ENCODE measurements at regions not wholly inside any gene's neighbourhood (a gene's known extent, or its start where the extent isn't known, plus 50 kb on each side); places are given as distances from the start of the nearest gene placed in this dataset.

DNA sequence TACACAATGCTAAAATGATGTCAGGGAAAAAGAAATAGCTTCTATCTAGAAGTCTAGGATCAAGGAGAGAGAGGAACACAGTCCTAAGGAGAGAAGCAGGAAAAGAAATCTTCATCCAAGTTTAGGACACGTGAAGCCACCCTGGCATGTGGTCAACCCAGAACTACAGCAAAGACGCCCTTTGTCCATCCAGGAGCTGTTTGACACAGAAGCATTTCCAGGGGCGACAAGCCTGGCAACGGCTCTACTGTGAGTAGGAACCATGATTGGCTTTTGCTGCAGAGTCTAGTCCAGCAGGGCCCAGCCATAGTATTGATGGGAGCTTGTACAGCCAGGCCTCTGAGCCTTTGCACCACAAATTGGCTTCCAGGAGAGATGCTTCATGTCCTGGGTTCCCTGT is 185.4 kb upstream of the RPL38 start:
- H3K4me2 ChIP-seq (ENCODE audit: insufficient read depth, low read length) = no peak overlapping the region
- in situ Hi-C loops (cut with MboI) (no loop called here), intact Hi-C loops (cut with micrococcal nuclease) (no loop called here)
- no peak overlapping the region for H3K4me3 ChIP-seq
- H3K27me3 ChIP-seq (ENCODE audit: control insufficient read depth in 2 of 2, insufficient read depth in 2 of 2, low read length in 2 of 2) = peaks cover 6 to 31% of the 10 kb centered on the region in 2 experiments
- no peak overlapping the region for H2AFZ ChIP-seq (ENCODE audit: low read depth, low read length)
- peaks cover 3% of the 10 kb centered on the region for H3K9me1 ChIP-seq (ENCODE audit: control insufficient read depth, insufficient read depth, low read length)
- H3K4me1 ChIP-seq (replicated peaks in 1 of 2; ENCODE audit: control insufficient read depth in 2 of 2, insufficient read depth in 2 of 2, low read length in 2 of 2) = no peaks in the 10 kb centered on the region
- POLR2A ChIA-PET = interaction anchor here (0.7 to 0.8 kb wide), 2 partner anchors 13 to 14 kb away, joined by 3 to 4 read pairs; no protein-coding TSS in a partner anchor
- H3K9ac ChIP-seq (ENCODE audit: insufficient read depth in 1 of 2, low read depth in 2 of 2, low read length in 2 of 2) = no peak overlapping the region
- DNase-seq (ENCODE audit: extremely low read depth in 1 of 4, low spot score in 3 of 4) (no peak), FAIRE-seq (no peak), ATAC-seq (no peak)
- H3K9me3 ChIP-seq (replicated peaks; ENCODE audit: control insufficient read depth, insufficient read depth, low read depth, low read length) = no peaks in the 10 kb centered on the region
- CTCF ChIA-PET (ENCODE audit: low intra/inter-chr PET ratio) = no interaction called here
- BruUV-seq (replicated peaks) = no TSS peak
- no peak for TF ChIP-seq EP300 (IDR thresholded peaks at IDR 0.05; ENCODE audit: low read length)
- no peak for TF ChIP-seq E2F1 (CRISPR knock-in tag; IDR thresholded peaks at IDR 0.05)
- no peak for TF ChIP-seq ZKSCAN8 (CRISPR knock-in tag; IDR thresholded peaks at IDR 0.05)
- TF ChIP-seq, protein P1, sequence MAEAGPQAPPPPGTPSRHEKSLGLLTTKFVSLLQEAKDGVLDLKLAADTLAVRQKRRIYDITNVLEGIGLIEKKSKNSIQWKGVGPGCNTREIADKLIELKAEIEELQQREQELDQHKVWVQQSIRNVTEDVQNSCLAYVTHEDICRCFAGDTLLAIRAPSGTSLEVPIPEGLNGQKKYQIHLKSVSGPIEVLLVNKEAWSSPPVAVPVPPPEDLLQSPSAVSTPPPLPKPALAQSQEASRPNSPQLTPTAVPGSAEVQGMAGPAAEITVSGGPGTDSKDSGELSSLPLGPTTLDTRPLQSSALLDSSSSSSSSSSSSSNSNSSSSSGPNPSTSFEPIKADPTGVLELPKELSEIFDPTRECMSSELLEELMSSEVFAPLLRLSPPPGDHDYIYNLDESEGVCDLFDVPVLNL (CRISPR knock-in tag; IDR thresholded peaks at IDR 0.05; ENCODE audit: low read depth) = no peak
- no peak for TF ChIP-seq ZNF175 (CRISPR knock-in tag; IDR thresholded peaks at IDR 0.05; ENCODE audit: low read depth)
- TF ChIP-seq FOXO4 (CRISPR knock-in tag; IDR thresholded peaks at IDR 0.05) = no peak
- TF ChIP-seq TAF7 (tag; IDR thresholded peaks at IDR 0.05) = no peak
- no peak for TF ChIP-seq ZNF23 (CRISPR knock-in tag; IDR thresholded peaks at IDR 0.05)
- no peak for TF ChIP-seq NFRKB (IDR thresholded peaks at IDR 0.05; ENCODE audit: low read depth)
- no peak for TF ChIP-seq ZBTB1 (CRISPR knock-in tag; IDR thresholded peaks at IDR 0.05; ENCODE audit: borderline replicate concordance, low read depth)
- TF ChIP-seq CC2D1A (IDR thresholded peaks at IDR 0.05) = no peak
- no peak for TF ChIP-seq JUN (IDR thresholded peaks at IDR 0.05; ENCODE audit: borderline replicate concordance, low read depth, low read length)
- no peak for TF ChIP-seq JUN (CRISPR knock-in tag; IDR thresholded peaks at IDR 0.05; ENCODE audit: borderline replicate concordance)
- no peak for TF ChIP-seq PURB (CRISPR knock-in tag; IDR thresholded peaks at IDR 0.05; ENCODE audit: low read depth)
- TF ChIP-seq, protein P2, sequence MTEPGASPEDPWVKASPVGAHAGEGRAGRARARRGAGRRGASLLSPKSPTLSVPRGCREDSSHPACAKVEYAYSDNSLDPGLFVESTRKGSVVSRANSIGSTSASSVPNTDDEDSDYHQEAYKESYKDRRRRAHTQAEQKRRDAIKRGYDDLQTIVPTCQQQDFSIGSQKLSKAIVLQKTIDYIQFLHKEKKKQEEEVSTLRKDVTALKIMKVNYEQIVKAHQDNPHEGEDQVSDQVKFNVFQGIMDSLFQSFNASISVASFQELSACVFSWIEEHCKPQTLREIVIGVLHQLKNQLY (CRISPR knock-in tag; conservative IDR thresholded peaks at IDR 0.05) = no peak
- TF ChIP-seq NONO (IDR thresholded peaks at IDR 0.05; ENCODE audit: low read depth in 2 of 2, low read length in 1 of 2) = no peak
- TF ChIP-seq XRCC4 (IDR thresholded peaks at IDR 0.05; ENCODE audit: extremely low read depth, insufficient read depth, insufficient read length) = no peak
- no peak for TF ChIP-seq TARDBP (IDR thresholded peaks at IDR 0.05)
- H3K79me2 ChIP-seq (ENCODE audit: control insufficient read depth, insufficient read depth, low read length) = no peaks in the 10 kb centered on the region
- H3K36me3 ChIP-seq (ENCODE audit: control insufficient read depth, insufficient read depth, low read length) = no peaks in the 10 kb centered on the region
- WGBS (ENCODE audit: insufficient coverage, low coverage, missing lambda C conversion rate) = 0% methylated on average over 4 of the region's 4 CpGs
- H3K27ac ChIP-seq (ENCODE audit: extremely low read depth, low read depth, low read length) = no peak overlapping the region
- H4K20me1 ChIP-seq (replicated peaks; ENCODE audit: control insufficient read depth, insufficient read depth, low read length) = 0 out of 2 replicates have a peak, but pooled peaks cover 7% of the 10 kb centered on the region
